ENCODE measurements at regions not wholly inside any gene's neighbourhood (a gene's known extent, or its start where the extent isn't known, plus 50 kb on each side); places are given as distances from the start of the nearest gene placed in this dataset.

- no peak for DNase-seq (ENCODE audit: low spot score)
These were observed 67.3 kb upstream of the PRPS1 start for GRCh38 chrX:107560980-107561379.

- DNase-seq (ENCODE audit: low spot score), result no peak
These were observed 66.7 kb upstream of the PRPS1 start for GRCh38 chrX:107561468-107562215.

GRCh38 chrX:107562482-107562881 is 65.8 kb upstream of the PRPS1 start:
- DNase-seq (ENCODE audit: low spot score), result no peak

- no peak for DNase-seq (ENCODE audit: low spot score)
These were observed 64.5 kb upstream of the PRPS1 start for GRCh38 chrX:107563824-107564223.

DNA sequence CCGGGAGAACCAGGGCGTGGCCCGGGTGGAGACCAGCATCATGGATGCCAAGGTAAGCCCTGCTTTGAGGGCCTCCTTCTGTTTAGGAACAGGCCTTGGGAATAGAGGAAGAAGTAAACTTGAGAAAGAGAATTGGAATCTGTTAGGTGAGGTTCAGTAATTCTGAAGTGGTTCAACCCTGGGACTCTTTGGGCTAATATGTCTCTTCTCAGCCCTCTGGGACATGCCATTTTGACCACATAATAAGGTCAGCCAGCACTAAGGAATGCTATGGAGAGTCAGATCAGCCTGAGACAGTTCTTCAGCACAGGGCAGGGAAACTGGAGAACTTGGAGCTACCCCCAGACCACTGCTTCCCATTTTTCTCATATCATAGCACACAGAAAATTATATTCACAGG is 63.3 kb upstream of the PRPS1 start:
- no peak for DNase-seq (ENCODE audit: low spot score)

- DNase-seq (ENCODE audit: low spot score), result peak; percentile 20
These were observed 62.2 kb upstream of the PRPS1 start for GRCh38 chrX:107565931-107566603.

DNA sequence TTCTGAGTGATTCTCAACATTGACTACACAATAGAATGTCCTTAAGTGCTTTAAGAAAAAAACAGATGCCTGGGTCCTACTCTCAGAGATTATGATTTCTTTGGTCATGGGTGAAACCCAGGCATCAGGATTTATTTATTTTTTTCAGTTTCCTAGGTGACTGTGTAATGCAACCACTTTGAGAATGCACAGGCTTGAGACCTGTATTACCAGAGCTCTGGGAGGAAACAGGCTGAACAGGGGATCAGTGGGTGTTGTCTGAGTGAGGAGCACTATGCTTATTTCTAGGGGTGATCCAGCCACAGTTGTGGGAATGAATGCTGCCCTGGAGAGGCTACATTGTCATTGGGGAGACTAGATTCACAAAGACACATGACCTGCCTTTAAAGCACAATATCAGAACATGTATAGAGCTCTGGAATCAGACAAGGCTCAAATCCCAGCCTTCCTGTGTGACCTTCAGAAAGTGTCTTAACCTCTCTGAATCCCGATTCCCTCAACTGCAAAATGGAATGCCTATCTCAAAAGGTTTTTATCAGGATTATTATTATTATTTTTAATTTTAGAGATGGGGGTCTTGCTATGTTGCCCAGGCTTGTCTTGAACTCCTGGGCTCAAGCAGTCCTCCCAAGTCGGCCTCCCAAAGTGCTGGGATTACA is 61.6 kb upstream of the PRPS1 start:
- no peak for DNase-seq (ENCODE audit: low spot score)

- DNase-seq (ENCODE audit: low spot score), result no peak
These were observed 60.9 kb upstream of the PRPS1 start for GRCh38 chrX:107567370-107567769.

DNA sequence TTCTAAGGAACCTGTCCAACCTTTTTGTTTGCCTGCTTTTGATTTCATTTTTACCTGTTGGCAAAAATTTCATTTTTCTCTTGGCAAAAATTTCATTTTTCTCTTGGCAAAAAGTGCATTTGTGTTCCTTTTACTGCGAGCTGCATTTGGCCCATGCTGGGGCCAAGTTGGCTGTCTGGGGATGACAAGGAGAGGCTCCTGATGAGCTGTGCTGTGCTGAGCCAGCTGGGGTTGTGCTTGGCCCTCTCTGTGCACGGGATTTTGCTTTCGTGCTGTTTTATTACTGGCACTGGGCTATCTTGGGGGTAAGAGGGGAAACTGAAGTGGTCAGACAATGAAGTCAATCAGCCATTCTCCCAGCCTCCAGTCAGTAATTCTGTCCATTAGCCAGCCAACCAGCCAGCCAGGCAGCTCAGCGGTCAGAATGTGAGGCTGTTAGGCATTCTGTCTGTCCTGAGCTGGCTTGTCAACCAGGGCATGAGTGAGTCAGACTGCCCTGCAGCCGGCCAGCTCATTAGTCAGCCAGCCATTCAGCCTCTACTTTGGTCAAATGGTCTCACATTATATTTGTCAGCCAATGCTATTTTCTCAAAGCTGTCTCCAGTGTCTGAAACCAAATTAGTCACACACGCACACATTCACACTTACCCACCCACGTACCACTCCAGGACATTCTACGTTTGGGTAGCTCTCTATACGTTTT is 56.9 kb upstream of the PRPS1 start:
- no peak for DNase-seq (ENCODE audit: low spot score)

GRCh38 chrX:107573016-107573415 is 55.3 kb upstream of the PRPS1 start:
- no peak for DNase-seq (ENCODE audit: low spot score)

DNA sequence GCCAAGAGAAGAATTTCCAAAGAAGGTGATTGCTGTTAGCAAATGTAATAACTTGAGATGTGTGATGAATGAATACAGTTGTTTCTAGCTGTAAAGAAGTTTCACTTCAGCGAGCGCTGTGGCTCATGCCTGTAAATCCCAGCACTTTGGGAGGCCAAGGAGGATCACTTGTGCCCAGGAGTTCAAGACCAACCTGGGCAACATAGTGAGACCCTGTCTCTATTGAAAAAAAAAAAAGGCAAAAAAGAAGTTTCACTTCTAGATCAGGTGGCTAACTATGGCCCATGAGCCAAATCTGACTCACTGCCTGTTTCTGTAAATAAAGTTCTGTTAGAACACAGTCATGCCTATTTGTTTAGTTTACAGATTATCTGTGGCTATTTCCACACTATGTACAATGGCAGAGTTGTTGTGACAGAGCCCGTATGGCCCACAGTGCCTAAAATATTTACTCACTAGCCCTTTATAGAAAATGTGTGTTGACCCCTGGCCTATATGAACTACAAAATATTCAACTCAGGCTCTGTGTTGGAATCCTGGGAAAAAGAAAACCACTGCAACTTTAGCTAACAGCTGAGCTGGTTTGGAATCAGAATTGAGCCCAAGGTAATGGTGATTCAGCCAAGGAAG is 54.1 kb upstream of the PRPS1 start:
- no peak for DNase-seq (ENCODE audit: low spot score)

- no peak for DNase-seq (ENCODE audit: low spot score)
These were observed 53.6 kb upstream of the PRPS1 start for GRCh38 chrX:107574711-107575110.

- DNase-seq (ENCODE audit: low spot score), result no peak
These were observed 51.9 kb upstream of the PRPS1 start for GRCh38 chrX:107576392-107576791.

GRCh38 chrX:107576841-107577240 is 51.5 kb upstream of the PRPS1 start:
- DNase-seq (ENCODE audit: low spot score), result no peak

GRCh38 chrX:107577933-107578332 is 50.4 kb upstream of the PRPS1 start:
- DNase-seq (ENCODE audit: low spot score), result no peak

Data from umbilical cord (tissue), 1 donor.